ENCODE measurements at regions not wholly inside any gene's neighbourhood (a gene's known extent, or its start where the extent isn't known, plus 50 kb on each side); places are given as distances from the start of the nearest gene placed in this dataset.

- no peak for TF ChIP-seq POLR2AphosphoS5 (IDR thresholded peaks at IDR 0.05; ENCODE audit: low read depth, low read length)
- TF ChIP-seq MAX (IDR thresholded peaks at IDR 0.05) = no peak
- TF ChIP-seq EZH2 (IDR thresholded peaks at IDR 0.05) = no peak
- TF ChIP-seq YY1 (IDR thresholded peaks at IDR 0.05; ENCODE audit: extremely low read depth, insufficient replicate concordance, low read depth, low read length) = no peak
Measured at GRCh38 chr11:30109774-30110173, 92.9 kb upstream of the KCNA4 start (continued).

GRCh38 chr11:30110691-30111090, 93.9 kb upstream of the KCNA4 start:
- ChIA-PET CTCF (no interaction called here), POLR2A (no interaction called here), RAD21 (ENCODE audit: low non-redundant PET in 1 of 2, low total read pairs in 2 of 2, uncharacterized antibody in 2 of 2, unreplicated experiment in 2 of 2) (no interaction called here)
- H3K9me2 ChIP-seq (ENCODE audit: insufficient read depth) = no peaks in the 10 kb centered on the region
- no peaks in the 10 kb centered on the region for H3K27me3 ChIP-seq (ENCODE audit: insufficient read depth, low read length)
- H3K4me1 ChIP-seq (ENCODE audit: control insufficient read depth in 1 of 2, insufficient read depth in 2 of 2, low read length in 2 of 2) = no peaks in the 10 kb centered on the region
- no peaks in the 10 kb centered on the region for H3K36me3 ChIP-seq (ENCODE audit: control insufficient read depth in 1 of 2, insufficient read depth in 2 of 2, low read length in 2 of 2)
- no peak overlapping the region for H3K4me3 ChIP-seq (replicated peaks in 1 of 2; ENCODE audit: low read depth in 1 of 2, low read length in 2 of 2)
- H2AFZ ChIP-seq (ENCODE audit: low read depth, low read length, poor library complexity, severe bottlenecking) = no peak overlapping the region
- no peaks in the 10 kb centered on the region for H3K79me2 ChIP-seq (ENCODE audit: insufficient read depth, low read length)
- H3K9me3 ChIP-seq (ENCODE audit: control insufficient read depth in 1 of 2, insufficient read depth in 1 of 2, low read depth in 1 of 2, low read length in 2 of 2) = no peaks in the 10 kb centered on the region
- intact Hi-C loops (cut with micrococcal nuclease) = no loop called here
- H4K20me1 ChIP-seq (ENCODE audit: insufficient read depth) = no peaks in the 10 kb centered on the region
- BruUV-seq (replicated peaks) = no TSS peak
- H3K9ac ChIP-seq (ENCODE audit: low read length) = no peak overlapping the region
- H3K4me2 ChIP-seq (ENCODE audit: low read length) = no peak overlapping the region
- DNase-seq (ENCODE audit: low read depth, low spot score) (no peak), ATAC-seq (no peak)
- no peak overlapping the region for H3K27ac ChIP-seq (ENCODE audit: low read depth, low read length)
- no peak for TF ChIP-seq ELF1 (IDR thresholded peaks at IDR 0.05; ENCODE audit: borderline replicate concordance, low read depth)
- no peak for TF ChIP-seq CTCF (IDR thresholded peaks at IDR 0.05 in 2 of 3, conservative IDR thresholded peaks at IDR 0.05 in 1 of 3; ENCODE audit: borderline replicate concordance in 1 of 3, insufficient read depth in 1 of 3, low read depth in 2 of 3, low read length in 2 of 3)
- no peak for TF ChIP-seq SP1 (IDR thresholded peaks at IDR 0.05; ENCODE audit: low read depth)
- no peak for TF ChIP-seq ZBTB33 (IDR thresholded peaks at IDR 0.05; ENCODE audit: extremely low read depth, insufficient replicate concordance, low read length)
- no peak for TF ChIP-seq EZH2phosphoT487 (IDR thresholded peaks at IDR 0.05; ENCODE audit: borderline replicate concordance)
- no peak for TF ChIP-seq FOSL1 (IDR thresholded peaks at IDR 0.05; ENCODE audit: low read depth)
- TF ChIP-seq EZH2 (IDR thresholded peaks at IDR 0.05) = no peak
- TF ChIP-seq SIN3A (IDR thresholded peaks at IDR 0.05; ENCODE audit: low read depth) = no peak
- no peak for TF ChIP-seq RAD21 (IDR thresholded peaks at IDR 0.05; ENCODE audit: low read depth)
- TF ChIP-seq CEBPB (IDR thresholded peaks at IDR 0.05; ENCODE audit: low read depth) = no peak
- TF ChIP-seq POLR2A (IDR thresholded peaks at IDR 0.05; ENCODE audit: borderline replicate concordance, extremely low read depth, insufficient read depth, insufficient read length) = no peak
- no peak for TF ChIP-seq EGR1 (IDR thresholded peaks at IDR 0.05; ENCODE audit: low read depth)
- no peak for TF ChIP-seq ZNF274 (IDR thresholded peaks at IDR 0.05; ENCODE audit: low read depth, low read length)
- no peak for TF ChIP-seq SRF (IDR thresholded peaks at IDR 0.05; ENCODE audit: low read depth)
- TF ChIP-seq ZFX (IDR thresholded peaks at IDR 0.05) = no peak
- TF ChIP-seq POLR2AphosphoS5 (IDR thresholded peaks at IDR 0.05; ENCODE audit: low read depth, low read length) = no peak
- TF ChIP-seq MAX (IDR thresholded peaks at IDR 0.05) = no peak

Measured in HCT116 (cell line).